H1 (cell line): ENCODE measurements at regions not wholly inside any gene's neighbourhood (a gene's known extent, or its start where the extent isn't known, plus 50 kb on each side); places are given as distances from the start of the nearest gene placed in this dataset.

ENCODE experiments used
- CBX5 ChIP-seq: fragments of 300-800, 300-1000 bp; sonication (generic); IDR thresholded peaks from 2 replicates; pipeline ENCODE4 v1.7.1; 2016; ENCODE audit warnings: antibody characterized with exemption, low read length, low read depth
- NANOG ChIP-seq: IDR thresholded peaks from 2 replicates; pipeline ENCODE4 v1.6.1; 2011; ENCODE audit warnings: low read length, low read depth, mild to moderate bottlenecking, inconsistent platforms; ENCODE audit not compliant: insufficient read depth, poor library complexity, severe bottlenecking
- RAD21 ChIP-seq, 2 experiments: IDR thresholded peaks in 1 of 2; conservative IDR thresholded peaks in 1 of 2; 2 replicates each; pipeline ENCODE4 v1.6.1; 2011; ENCODE audit warnings: low read depth in 2 of 2, low read length in 2 of 2, improper control_type of control experiment in 1 of 2, inconsistent platforms in 1 of 2, mild to moderate bottlenecking in 1 of 2, moderate library complexity in 1 of 2
- RNF2 ChIP-seq: fragments of 200-900, 300-1000 bp; sonication (generic); IDR thresholded peaks from 2 replicates; pipeline ENCODE4 v1.7.1; 2016; ENCODE audit warnings: borderline replicate concordance, low read depth, mild to moderate bottlenecking, antibody characterized with exemption, low read length; ENCODE audit not compliant: poor library complexity, severe bottlenecking; ENCODE audit errors: missing control alignments
- SP1 ChIP-seq: IDR thresholded peaks from 2 replicates; pipeline ENCODE4 v1.6.1; 2011; ENCODE audit warnings: low read depth, low read length

- no peak for TF ChIP-seq CBX5
- TF ChIP-seq RNF2 = no peak
- no peak for TF ChIP-seq SP1
- TF ChIP-seq NANOG = no peak
- TF ChIP-seq RAD21 (IDR thresholded peaks at IDR 0.05 in 1 of 2, conservative IDR thresholded peaks at IDR 0.05 in 1 of 2; ENCODE audit: low read depth in 2 of 2, low read length in 2 of 2) = no peak
Observed at GRCh38 chr11:22079133-22079872, 113.6 kb upstream of the ANO5 start (continued).
